Activated T-cell treated with anti-CD3 and anti-CD28 coated beads, Interleukin-2, amount 50 U/mL, for 48 hours (primary cell): ENCODE measurements at regions not wholly inside any gene's neighbourhood (a gene's known extent, or its start where the extent isn't known, plus 50 kb on each side); places are given as distances from the start of the nearest gene placed in this dataset.

Experiments
- DNase-seq, 2 experiments: peaks; one replicate each; pipeline ENCODE4 v3.0.0-alpha.2; 2020

DNA sequence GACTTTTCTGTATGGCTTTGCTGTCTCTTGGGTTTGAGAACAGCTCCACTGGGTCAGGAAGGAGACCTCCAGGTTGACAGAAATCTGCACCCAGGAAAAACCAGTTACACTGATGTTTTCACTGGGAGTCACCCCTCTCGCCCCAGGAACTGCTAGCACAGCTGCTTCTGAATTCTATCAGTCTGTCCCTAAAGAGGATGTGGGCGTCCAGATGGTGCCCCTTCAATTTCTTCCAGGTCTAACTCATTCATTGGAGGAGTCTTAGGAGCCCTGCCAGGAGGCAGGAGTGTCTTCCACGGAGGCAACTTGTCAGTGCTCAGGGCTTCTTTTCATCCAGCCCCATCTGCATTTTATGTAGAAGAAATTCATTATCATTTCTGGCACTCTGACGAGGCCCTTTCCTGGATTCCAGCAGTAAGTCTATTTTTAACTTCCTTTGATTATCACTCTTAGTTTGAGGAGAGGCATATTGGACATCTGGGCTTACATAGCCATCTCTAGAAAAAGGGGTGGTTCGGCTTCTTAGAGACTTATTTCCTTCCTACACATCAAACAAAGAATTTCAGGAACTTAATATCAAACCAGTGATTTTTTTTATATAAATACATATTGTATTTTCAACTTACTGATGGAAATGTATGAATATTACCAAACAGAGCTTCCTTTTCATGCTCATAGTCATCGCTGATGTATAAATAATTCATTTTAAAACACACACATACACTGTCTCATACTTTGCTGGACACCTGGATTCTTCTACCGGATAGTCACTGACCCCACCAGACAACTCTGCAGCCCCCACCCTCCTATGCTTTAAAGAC is 148.8 kb downstream of the IRX2 start:
- no peak for DNase-seq

- DNase-seq: no peak
Measured at GRCh38 chr5:2598503-2598902, 153.0 kb downstream of the IRX2 start.

DNA sequence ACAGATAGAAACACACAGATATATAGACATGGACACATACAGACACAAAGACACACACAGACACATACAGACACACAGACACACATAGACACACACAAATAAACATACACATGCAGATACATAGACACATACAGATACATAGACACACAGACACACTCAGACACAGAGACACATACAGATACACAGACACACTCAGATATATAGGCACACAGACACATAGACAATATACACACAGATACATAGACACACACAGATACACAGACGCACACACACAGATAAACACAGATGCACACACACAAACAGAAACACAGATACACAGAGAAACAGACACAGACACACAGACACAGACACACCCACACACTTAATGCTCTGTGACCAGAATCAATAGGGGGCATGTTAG is 156.8 kb downstream of the IRX2 start:
- DNase-seq: no peak

DNA sequence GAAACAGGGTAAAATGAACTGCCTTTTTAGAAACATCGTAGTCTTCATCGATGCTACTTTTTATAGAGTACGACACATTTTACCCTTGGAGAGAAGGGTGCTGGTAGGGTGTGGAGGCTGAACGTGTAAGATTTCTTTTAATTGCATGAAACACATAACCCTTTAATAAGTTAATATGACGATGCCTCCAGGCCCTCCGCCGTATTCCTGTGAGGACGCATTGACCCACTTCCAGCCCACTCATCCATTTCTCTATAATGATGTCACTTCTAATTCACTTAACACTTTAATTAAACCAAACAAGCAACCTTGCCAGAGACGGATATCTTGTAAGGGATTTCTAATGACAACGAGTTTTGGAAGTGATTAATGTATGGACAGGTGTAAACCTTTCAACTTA is 158.7 kb downstream of the IRX2 start:
- no peak for DNase-seq

GRCh38 chr5:2591777-2592453 is 159.6 kb downstream of the IRX2 start:
- no peak for DNase-seq

DNA sequence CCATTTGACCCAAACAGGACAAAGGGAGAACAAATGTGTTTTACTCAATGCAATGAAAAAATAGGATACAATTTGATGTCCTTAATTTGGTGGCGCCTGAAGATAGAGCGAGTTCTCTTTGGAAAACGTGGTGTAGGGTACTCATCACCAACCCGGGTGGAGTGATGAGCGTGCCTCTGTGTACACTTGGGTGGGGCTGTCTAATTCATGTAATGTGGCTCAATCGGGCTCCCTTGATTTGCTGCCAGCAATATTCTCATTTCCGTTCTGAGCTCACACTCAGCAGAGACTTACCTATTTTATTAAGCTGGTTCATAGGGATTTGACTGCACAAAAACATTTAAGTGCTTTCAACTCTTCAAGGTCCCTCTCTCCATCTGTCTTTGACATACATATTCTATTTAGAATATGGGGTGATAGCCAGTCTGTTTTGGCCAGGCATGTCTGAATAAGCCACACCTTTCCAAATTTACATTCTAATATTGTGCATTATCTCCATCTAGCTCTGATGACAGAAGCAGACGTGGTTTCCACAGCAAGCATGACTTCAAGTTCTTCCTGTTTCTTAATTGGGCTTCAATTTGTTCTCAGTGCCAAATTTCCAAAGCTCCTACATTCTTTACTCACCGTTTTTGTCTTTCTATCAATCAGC is 162.5 kb downstream of the IRX2 start:
- no peak for DNase-seq

DNA sequence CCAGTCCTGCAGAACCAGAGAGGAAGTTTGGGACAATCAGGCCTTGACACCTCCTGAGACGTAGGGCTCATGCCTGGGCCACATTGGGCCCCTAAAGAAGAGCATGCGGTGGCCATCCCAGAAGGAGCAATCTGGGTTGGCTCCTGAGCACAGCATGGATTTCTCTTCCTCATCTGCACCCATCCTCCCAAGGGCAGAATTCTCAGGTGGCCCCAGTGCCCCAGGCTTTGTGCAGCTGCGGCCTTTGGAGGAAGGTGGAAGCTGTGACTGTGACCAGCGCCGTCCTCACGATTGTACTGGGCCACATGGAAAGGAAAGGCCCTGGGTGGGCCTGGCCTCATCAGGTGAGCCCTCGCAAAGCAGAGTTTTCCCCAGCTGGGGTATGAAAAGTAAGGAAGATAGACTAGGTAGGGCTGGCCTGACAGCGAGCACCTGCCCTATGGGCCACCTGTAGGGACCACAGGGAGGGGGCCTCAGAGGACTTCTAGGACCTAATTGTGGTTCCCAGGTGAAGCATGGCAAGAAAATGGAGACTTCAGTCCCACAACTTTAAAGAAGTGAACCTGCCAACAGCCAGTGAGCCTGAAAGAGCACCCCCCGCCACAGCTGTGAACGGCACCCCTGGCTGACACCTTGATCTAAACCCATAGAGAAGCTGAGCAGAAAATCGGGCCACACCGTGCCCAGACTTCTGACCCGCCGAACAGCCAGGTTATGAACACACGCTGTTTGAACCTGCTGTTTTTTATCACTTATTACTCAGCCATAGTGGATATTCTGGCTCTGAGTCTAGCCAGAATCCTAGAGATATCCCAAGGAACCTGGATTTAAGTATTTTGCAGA is 164.1 kb downstream of the IRX2 start:
- DNase-seq: no peak

DNA sequence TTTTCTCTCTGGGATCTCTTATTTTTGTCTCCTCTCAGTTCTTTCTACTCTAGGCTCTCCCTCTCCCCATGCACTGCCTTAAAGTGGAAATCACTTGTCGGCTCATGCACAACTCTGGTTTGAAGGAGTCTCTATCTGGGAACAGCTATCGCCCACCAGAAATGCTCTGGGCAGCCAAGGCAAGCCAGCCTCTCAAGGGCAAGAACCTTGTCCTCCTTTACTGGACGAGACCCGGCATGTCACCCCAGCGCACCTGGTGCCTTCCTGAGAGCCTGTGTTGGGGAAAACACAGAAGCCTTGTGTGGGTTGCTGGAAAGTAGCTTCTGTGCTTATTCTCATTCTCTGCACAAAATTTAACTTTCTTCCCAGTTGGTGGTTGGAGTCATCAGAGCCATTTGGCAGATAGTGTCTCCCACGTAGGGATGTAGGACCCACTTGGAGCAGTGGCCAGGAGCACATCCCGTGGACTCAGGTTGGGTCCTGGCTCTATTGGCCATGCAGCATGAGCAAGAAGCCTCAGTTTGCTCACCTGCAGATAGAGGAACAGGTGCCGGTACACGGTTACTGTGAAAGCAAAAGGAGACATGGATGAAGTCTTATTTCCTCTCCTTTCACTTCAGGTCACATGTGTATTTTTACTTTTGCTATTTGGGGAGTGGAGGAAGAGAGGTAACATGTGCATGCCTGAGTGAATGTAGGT is 165.3 kb downstream of the IRX2 start:
- no peak for DNase-seq

GRCh38 chr5:2584579-2585269 is 166.8 kb downstream of the IRX2 start:
- no peak for DNase-seq

DNA sequence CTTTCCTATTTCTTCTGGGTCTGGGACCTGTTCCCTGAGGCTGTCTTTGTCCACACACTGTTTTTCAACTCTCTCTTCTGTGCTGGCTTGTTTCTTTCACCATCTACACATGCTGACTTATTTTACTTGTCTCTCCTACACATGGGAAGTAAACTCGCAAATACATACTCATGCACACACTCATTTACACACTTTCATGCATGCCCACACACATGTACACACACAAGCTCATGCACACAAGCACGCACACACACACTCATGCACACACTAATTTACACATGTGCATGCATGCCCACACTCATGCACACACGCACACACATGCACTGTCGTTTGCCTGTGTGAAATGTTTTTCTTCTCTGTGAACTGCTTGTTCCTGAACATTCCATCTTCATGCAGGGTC is 169.0 kb downstream of the IRX2 start:
- DNase-seq: no peak

- DNase-seq: no peak
Measured at GRCh38 chr5:2582106-2582505, 169.4 kb downstream of the IRX2 start.

GRCh38 chr5:2581418-2581817 is 170.1 kb downstream of the IRX2 start:
- no peak for DNase-seq

GRCh38 chr5:2579126-2579525 is 172.4 kb downstream of the IRX2 start:
- DNase-seq: no peak

- no peak for DNase-seq
Measured at GRCh38 chr5:2577312-2578036, 174.0 kb downstream of the IRX2 start.

DNA sequence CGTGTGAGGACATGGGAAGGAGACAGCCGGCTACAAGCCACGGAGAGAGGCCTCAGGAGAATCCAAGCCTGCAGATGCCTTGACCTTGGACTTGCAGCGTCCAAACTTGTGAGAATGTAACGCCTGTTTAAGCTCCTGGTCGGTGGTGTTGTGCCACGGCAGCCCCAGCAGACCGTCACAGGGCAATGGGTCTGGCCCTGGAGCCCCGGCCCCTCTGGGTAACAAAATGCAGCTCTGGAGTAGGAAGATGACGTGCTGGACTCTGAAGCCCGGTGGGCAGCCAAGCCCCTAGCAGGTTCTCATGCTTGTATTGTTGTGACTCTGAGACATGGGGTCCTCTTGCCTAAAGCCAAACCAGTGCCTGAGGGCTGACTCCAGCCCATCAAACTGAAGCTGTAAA is 174.7 kb downstream of the IRX2 start:
- DNase-seq: no peak

DNA sequence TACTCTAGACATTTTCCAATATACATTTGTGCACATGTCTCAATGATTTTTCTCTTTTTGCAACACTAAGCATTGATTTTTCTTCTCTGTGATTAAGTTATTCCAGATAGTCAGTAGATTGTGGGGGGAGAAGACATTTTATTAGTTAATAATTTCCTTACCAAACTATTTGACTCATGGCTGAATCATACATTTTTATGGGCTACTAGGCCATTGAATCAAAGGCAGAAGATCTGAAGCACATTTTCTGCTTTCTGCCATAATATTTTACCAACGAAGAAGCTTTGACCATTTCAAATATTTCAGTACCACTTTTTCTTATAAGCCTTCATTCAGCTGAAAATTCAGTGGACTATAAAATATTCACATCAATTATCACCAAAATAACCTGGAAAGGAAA is 175.6 kb downstream of the IRX2 start:
- DNase-seq: no peak

DNA sequence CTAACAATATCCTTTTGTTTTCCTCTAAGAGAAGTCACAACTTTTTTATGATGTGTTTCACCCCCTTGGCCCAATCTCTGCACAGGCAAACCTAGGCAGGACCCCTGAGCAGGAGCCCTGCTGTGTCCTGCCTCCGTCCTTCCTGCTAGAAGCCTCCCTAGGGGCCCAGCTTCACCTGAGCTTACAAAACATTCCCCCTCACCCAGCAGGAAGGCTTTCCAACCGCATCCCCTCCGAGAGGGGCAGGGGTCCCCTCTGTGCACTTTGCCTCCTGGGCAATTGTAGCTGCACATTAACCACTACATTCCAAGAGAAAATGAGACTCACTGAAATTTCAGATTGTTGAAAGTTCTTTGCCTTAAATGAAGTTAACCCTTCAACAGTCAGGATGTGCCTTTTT is 176.2 kb downstream of the IRX2 start:
- DNase-seq: no peak

GRCh38 chr5:2574155-2574554 is 177.3 kb downstream of the IRX2 start:
- DNase-seq: no peak

GRCh38 chr5:2570586-2570985 is 180.9 kb downstream of the IRX2 start:
- DNase-seq: no peak

GRCh38 chr5:2569774-2570542 is 181.5 kb downstream of the IRX2 start:
- DNase-seq: no peak
